HepG2 (cell line): ENCODE measurements at regions not wholly inside any gene's neighbourhood (a gene's known extent, or its start where the extent isn't known, plus 50 kb on each side); places are given as distances from the start of the nearest gene placed in this dataset.

ENCODE experiments used
- ATAC-seq: fragments of 200-7000 bp; cut with Tn5 transposase; 3 replicates; pipeline ENCODE4 v1.9.1; 2020; ENCODE audit warnings: mild to moderate bottlenecking, moderate library complexity
- BruUV-seq: library from RNA; stranded (reverse); fragments of 400-500 nt; replicated peaks from 2 replicates; lab custom pipeline; 2021; lab: Mats Ljungman, UMichigan
- CTCF ChIA-PET: fragments of 300-600 bp; formaldehyde crosslinking; extraction: SDS; loops from one replicate; lab custom pipeline; 2021; ENCODE audit warnings: low total read pairs, inconsistent platforms, low intra/inter-chr PET ratio; lab: Yijun Ruan, JAX
- POLR2A ChIA-PET: fragments of 350-600 bp; sonication (Branson Sonifier 250); formaldehyde crosslinking; loops from one replicate; lab custom pipeline; 2020; ENCODE audit warnings: antibody characterized with exemption, inconsistent platforms; lab: Yijun Ruan, JAX
- DNase-seq: peaks from one replicate; pipeline ENCODE4 v3.0.0-alpha.2; 2015; ENCODE audit warnings: low spot score
- FAIRE-seq: peaks from 3 replicates; lab custom pipeline; 2011; peaks lifted over from hg19 to GRCh38; lab: Jason Lieb, UNC
- H2AFZ ChIP-seq: one replicate; pipeline ENCODE4 v1.6.1; 2011; ENCODE audit warnings: low read length, inconsistent platforms
- H3K27ac ChIP-seq: fragments of 300-600 bp; 3 replicates; pipeline ENCODE4 v1.8.0; 2011; ENCODE audit warnings: mixed run types, mild to moderate bottlenecking, mixed read lengths, low read length, inconsistent platforms; ENCODE audit not compliant: insufficient read depth; ENCODE audit errors: extremely low read length
- H3K27me3 ChIP-seq, 2 experiments: fragments of 200-600 bp in 1 of 2; 2 replicates in 1 of 2; 3 replicates in 1 of 2; pipeline versions ENCODE4 v1.6.0 to v1.8.0; 2011; ENCODE audit warnings: low read length in 2 of 2, mild to moderate bottlenecking in 2 of 2, moderate library complexity in 2 of 2, inconsistent platforms in 1 of 2; ENCODE audit not compliant: insufficient read depth in 2 of 2, control insufficient read depth in 1 of 2
- H3K36me3 ChIP-seq, 2 experiments: fragments of 200-600 bp in 1 of 2; replicated peaks in 1 of 2; 2 replicates in 1 of 2; 3 replicates in 1 of 2; pipeline versions ENCODE4 v1.5.1 to v1.8.0; 2011; ENCODE audit warnings: low read length in 2 of 2, inconsistent platforms in 1 of 2; ENCODE audit not compliant: insufficient read depth in 2 of 2, control insufficient read depth in 1 of 2
- H3K4me1 ChIP-seq: 2 replicates; pipeline ENCODE4 v1.5.1; 2012; ENCODE audit warnings: low read length, inconsistent platforms; ENCODE audit not compliant: insufficient read depth
- H3K4me2 ChIP-seq: 2 replicates; pipeline ENCODE4 v1.6.0; 2011; ENCODE audit warnings: low read depth, low read length, inconsistent platforms
- H3K4me3 ChIP-seq, 3 experiments: fragments of 200-600 bp in 1 of 3; sonication (generic), shearing (Covaris generic) in 1 of 3; replicated peaks in 1 of 3; 2 replicates each; pipeline ENCODE4 v1.5.1; 2011 to 2016; ENCODE audit warnings: low read length in 3 of 3, inconsistent platforms in 2 of 3, low read depth in 2 of 3, mild to moderate bottlenecking in 2 of 3, control low read depth in 1 of 3, mixed read lengths in 1 of 3; ENCODE audit not compliant: insufficient read depth in 1 of 3
- H3K79me2 ChIP-seq: one replicate; pipeline ENCODE4 v1.6.1; 2011; ENCODE audit warnings: low read length, inconsistent platforms; ENCODE audit not compliant: insufficient read depth
- H3K9ac ChIP-seq: 2 replicates; pipeline ENCODE4 v1.6.0; 2011; ENCODE audit warnings: mild to moderate bottlenecking, low read depth, low read length, inconsistent platforms; ENCODE audit not compliant: insufficient read depth
- H3K9me3 ChIP-seq: 2 replicates; pipeline ENCODE4 v1.5.1; 2012; ENCODE audit warnings: mild to moderate bottlenecking, low read length
- H4K20me1 ChIP-seq: 2 replicates; pipeline ENCODE4 v1.6.0; 2011; ENCODE audit warnings: inconsistent platforms, mild to moderate bottlenecking, low read length, moderate library complexity; ENCODE audit not compliant: insufficient read depth
- ERF ChIP-seq: IDR thresholded peaks from 2 replicates; pipeline ENCODE4 v1.6.1; 2018; ENCODE audit warnings: missing biosample characterization, missing genetic modification reagents
- GMEB1 ChIP-seq: sonication (generic); formaldehyde crosslinking; IDR thresholded peaks from 2 replicates; pipeline ENCODE4 v1.5.1; 2020; ENCODE audit warnings: missing genetic modification reagents, mild to moderate bottlenecking, borderline replicate concordance
- KLF16 ChIP-seq, 2 experiments: sonication (generic) in 1 of 2; formaldehyde crosslinking in 1 of 2; IDR thresholded peaks; 2 replicates each; pipeline versions ENCODE4 v1.6.1 to v1.8.0; 2016 to 2023; ENCODE audit warnings: missing genetic modification reagents in 2 of 2, missing compliant biosample characterization in 1 of 2
- MTA3 ChIP-seq: sonication (generic); formaldehyde crosslinking; IDR thresholded peaks from 2 replicates; pipeline ENCODE4 v1.4.0; 2020; ENCODE audit warnings: missing genetic modification reagents
- NPAS2 ChIP-seq: sonication (generic); formaldehyde crosslinking; IDR thresholded peaks from 2 replicates; pipeline ENCODE4 v1.8.0; 2022; ENCODE audit warnings: mild to moderate bottlenecking, missing genetic modification reagents, borderline replicate concordance
- NR3C1 ChIP-seq: sonication (generic); formaldehyde crosslinking; IDR thresholded peaks from 2 replicates; pipeline ENCODE4 v1.4.0; 2020; ENCODE audit warnings: missing genetic modification reagents
- SSRP1 ChIP-seq: IDR thresholded peaks from 2 replicates; pipeline ENCODE4 v1.6.1; 2016; ENCODE audit warnings: control low read depth
- STAG1 ChIP-seq: sonication (generic); formaldehyde crosslinking; IDR thresholded peaks from 2 replicates; pipeline ENCODE4 v1.4.0; 2020; ENCODE audit warnings: missing genetic modification reagents
- WGBS: methylation state at CpG from one replicate; pipeline ENCODE4 v1.1.6; 2017; ENCODE audit warnings: low lambda C conversion rate; 5-methylcytosine and 5-hydroxymethylcytosine counted together
- in situ Hi-C: cut with HindIII; loops from 2 replicates; pipeline ENCODE4 v1.10.0; 2017; ENCODE audit warnings: low pct_unique_long_range_greater_than_20kb; ENCODE audit not compliant: extremely low pct_ligation_motif_present
- intact Hi-C: fragments of 100-400 bp; cut with micrococcal nuclease; formaldehyde crosslinking; loops from one replicate; pipeline ENCODE4 v1.10.0; 2022; ENCODE audit not compliant: unreplicated experiment

GRCh38 chr11:11020219-11020726 lies 162.4 kb upstream of the ZBED5 start:
- 44% methylated on average over 12 of the region's 12 CpGs for WGBS
- in situ Hi-C loops (loop anchor here (5.0 to 10.0 kb wide), 3 partner anchors 88 to 245 kb away; no protein-coding TSS in a partner anchor), intact Hi-C loops (loop anchor here (5.0 kb wide), 3 partner anchors 88 to 248 kb away; no protein-coding TSS in a partner anchor)
- Histone ChIP-seq H3K4me3 (no peak overlapping the region), H3K27me3 (0 out of 5 replicates have a peak, but pooled peaks cover 0 to 3% of the 10 kb centered on the region in 2 experiments), H3K36me3 (no peaks in the 10 kb centered on the region), H3K4me1 (no peaks in the 10 kb centered on the region), H2AFZ (no peak overlapping the region), H4K20me1 (no peaks in the 10 kb centered on the region), H3K79me2 (no peaks in the 10 kb centered on the region), H3K27ac (no peak overlapping the region), H3K9ac (no peak overlapping the region), H3K4me2 (no peak overlapping the region), H3K9me3 (no peaks in the 10 kb centered on the region)
- ATAC-seq, result no peak
- TF ChIP-seq GMEB1 (CRISPR knock-in tag), result no peak
- TF ChIP-seq ERF (CRISPR knock-in tag), result no peak
- TF ChIP-seq KLF16 (CRISPR knock-in tag; IDR thresholded peaks at IDR 0.05), result no peak
- no peak for TF ChIP-seq MTA3 (CRISPR knock-in tag)
- no peak for TF ChIP-seq NR3C1 (CRISPR knock-in tag)
- TF ChIP-seq STAG1 (CRISPR knock-in tag), result no peak
- TF ChIP-seq SSRP1 (CRISPR knock-in tag), result no peak
- no peak for TF ChIP-seq NPAS2 (CRISPR knock-in tag)
- ChIA-PET CTCF (interaction anchor here (3.0 kb wide), 1 partner anchor 86 kb away, joined by 21 read pairs; no protein-coding TSS in a partner anchor), POLR2A (interaction anchor here (1.2 kb wide), 1 partner anchor 211 kb away, joined by 4 read pairs; the partner anchor contains the start of gene EIF4G2)
- no peak for DNase-seq
- FAIRE-seq, result no peak
- BruUV-seq, result no TSS peak
